GM10266 (cell line): ENCODE measurements at regions not wholly inside any gene's neighbourhood (a gene's known extent, or its start where the extent isn't known, plus 50 kb on each side); places are given as distances from the start of the nearest gene placed in this dataset.

Experiments
- DNase-seq: peaks from one replicate; pipeline ENCODE4 v3.0.0; 2012; ENCODE audit errors: extremely low spot score
- TF ChIP-seq, protein P1 (sequence below): IDR thresholded peaks from 2 replicates; pipeline ENCODE4 v1.5.1; 2012; ENCODE audit warnings: mild to moderate bottlenecking, low read depth; ENCODE audit not compliant: control insufficient read depth, insufficient read depth; ENCODE audit errors: missing control alignments

- TF ChIP-seq, protein P1, sequence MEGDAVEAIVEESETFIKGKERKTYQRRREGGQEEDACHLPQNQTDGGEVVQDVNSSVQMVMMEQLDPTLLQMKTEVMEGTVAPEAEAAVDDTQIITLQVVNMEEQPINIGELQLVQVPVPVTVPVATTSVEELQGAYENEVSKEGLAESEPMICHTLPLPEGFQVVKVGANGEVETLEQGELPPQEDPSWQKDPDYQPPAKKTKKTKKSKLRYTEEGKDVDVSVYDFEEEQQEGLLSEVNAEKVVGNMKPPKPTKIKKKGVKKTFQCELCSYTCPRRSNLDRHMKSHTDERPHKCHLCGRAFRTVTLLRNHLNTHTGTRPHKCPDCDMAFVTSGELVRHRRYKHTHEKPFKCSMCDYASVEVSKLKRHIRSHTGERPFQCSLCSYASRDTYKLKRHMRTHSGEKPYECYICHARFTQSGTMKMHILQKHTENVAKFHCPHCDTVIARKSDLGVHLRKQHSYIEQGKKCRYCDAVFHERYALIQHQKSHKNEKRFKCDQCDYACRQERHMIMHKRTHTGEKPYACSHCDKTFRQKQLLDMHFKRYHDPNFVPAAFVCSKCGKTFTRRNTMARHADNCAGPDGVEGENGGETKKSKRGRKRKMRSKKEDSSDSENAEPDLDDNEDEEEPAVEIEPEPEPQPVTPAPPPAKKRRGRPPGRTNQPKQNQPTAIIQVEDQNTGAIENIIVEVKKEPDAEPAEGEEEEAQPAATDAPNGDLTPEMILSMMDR, result no peak
Measured at GRCh38 chr5:18088020-18088579, 453.8 kb downstream of the TAF11L14 start.

GRCh38 chr5:18090177-18090576 is 455.9 kb downstream of the TAF11L14 start:
- TF ChIP-seq, protein P1, result no peak
- DNase-seq, result no peak

More at GRCh38 chr5:18088020-18088579, 453.8 kb downstream of the TAF11L14 start:
- no peak for DNase-seq

DNA sequence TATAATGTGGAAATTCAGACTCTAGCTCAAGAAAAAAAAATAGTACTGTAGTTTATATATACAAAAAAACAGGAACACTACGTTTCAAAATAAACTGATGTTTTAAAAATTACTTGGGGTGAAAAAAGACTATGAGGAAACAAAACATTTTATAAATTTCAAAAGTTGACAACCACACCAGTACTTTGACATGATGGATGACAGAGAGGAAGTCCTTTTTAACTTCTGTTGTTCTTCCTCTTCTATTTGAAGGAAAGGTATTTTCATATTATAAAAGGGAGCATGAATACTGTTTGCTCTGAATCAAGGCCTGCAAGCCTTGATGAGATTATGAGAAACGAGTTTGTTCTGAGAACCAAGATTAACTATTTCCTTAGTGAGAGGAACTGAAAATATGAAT is 456.9 kb downstream of the TAF11L14 start:
- TF ChIP-seq, protein P1, result no peak
- no peak for DNase-seq

GRCh38 chr5:18091758-18092157 is 457.5 kb downstream of the TAF11L14 start:
- DNase-seq, result no peak
- TF ChIP-seq, protein P1, result no peak

DNA sequence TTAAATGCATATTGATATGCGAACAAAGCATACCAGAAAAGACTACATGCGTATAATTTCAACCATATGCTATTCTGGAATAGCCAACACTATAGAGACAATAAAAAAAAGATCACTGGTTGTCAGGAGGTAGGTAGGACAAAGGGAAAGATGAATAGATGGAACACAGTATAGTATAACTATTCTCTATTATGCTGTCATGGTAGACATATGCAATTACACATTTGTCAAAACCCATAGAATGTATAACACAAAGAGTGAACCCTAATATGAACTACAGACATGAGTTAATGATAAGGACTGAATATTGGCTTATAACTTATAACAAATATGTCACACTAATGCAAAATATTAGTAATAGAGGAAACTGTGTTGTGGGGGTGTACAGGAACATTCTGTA is 460.8 kb downstream of the TAF11L14 start:
- no peak for DNase-seq
- TF ChIP-seq, protein P1, result no peak

GRCh38 chr5:18097817-18098216 is 463.6 kb downstream of the TAF11L14 start:
- DNase-seq, result no peak
- TF ChIP-seq, protein P1, result no peak

- no peak for DNase-seq
Measured at GRCh38 chr5:18098691-18099090, 464.4 kb downstream of the TAF11L14 start.

More at GRCh38 chr5:18098691-18099090, 464.4 kb downstream of the TAF11L14 start:
- TF ChIP-seq, protein P1, result no peak
